C4-2B (cell line): ENCODE measurements at regions not wholly inside any gene's neighbourhood (a gene's known extent, or its start where the extent isn't known, plus 50 kb on each side); places are given as distances from the start of the nearest gene placed in this dataset.

Source experiments
- CTCF ChIP-seq: fragments of 450-650 bp; conservative IDR thresholded peaks from 2 replicates; pipeline ENCODE4 v1.5.1; 2017; ENCODE audit warnings: mild to moderate bottlenecking
- ZFX ChIP-seq: fragments of 450-650 bp; IDR thresholded peaks from 2 replicates; pipeline ENCODE4 v1.6.1; 2017

GRCh38 chr10:6706725-6707124 lies 126.6 kb upstream of the PRKCQ start:
- TF ChIP-seq CTCF = no peak
- no peak for TF ChIP-seq ZFX
